HEK293 (cell line): ENCODE measurements at regions not wholly inside any gene's neighbourhood (a gene's known extent, or its start where the extent isn't known, plus 50 kb on each side); places are given as distances from the start of the nearest gene placed in this dataset.

Source experiments
- CTCF ChIA-PET: fragments of 350-600 bp; formaldehyde crosslinking; extraction: SDS; loops from one replicate; lab custom pipeline; 2021; ENCODE audit warnings: antibody characterized with exemption; lab: Yijun Ruan, JAX
- POLR2A ChIA-PET: fragments of 300-600 bp; formaldehyde crosslinking; extraction: SDS; loops from one replicate; lab custom pipeline; 2020; ENCODE audit warnings: antibody characterized with exemption, inconsistent platforms; lab: Yijun Ruan, JAX
- H3K27ac ChIP-seq: fragments of 200-500 bp; sonication (Bioruptor generic); 2 replicates; pipeline ENCODE4 v1.5.1; 2014; ENCODE audit warnings: low read depth, low read length, control low read depth, inconsistent platforms; ENCODE audit errors: extremely low read depth
- H3K36me3 ChIP-seq, 2 experiments: fragments of 200-500 bp in 1 of 2; sonication (Bioruptor generic) in 1 of 2; 1 replicate in 1 of 2; 2 replicates in 1 of 2; pipeline ENCODE4 v1.5.1; 2014 to 2017; ENCODE audit warnings: inconsistent platforms in 2 of 2, low read length in 2 of 2; ENCODE audit not compliant: control insufficient read depth in 2 of 2, insufficient read depth in 1 of 2
- H3K4me1 ChIP-seq: fragments of 200-500 bp; sonication (Bioruptor generic); 2 replicates; pipeline ENCODE4 v1.5.1; 2014; ENCODE audit warnings: mild to moderate bottlenecking, low read length, inconsistent platforms; ENCODE audit not compliant: control insufficient read depth, insufficient read depth
- H3K4me3 ChIP-seq: 2 replicates; pipeline ENCODE4 v1.5.1; 2011; ENCODE audit warnings: low read depth, mild to moderate bottlenecking, control low read depth, low read length, moderate library complexity
- H3K9me3 ChIP-seq: fragments of 200-500 bp; sonication (Bioruptor generic); 2 replicates; pipeline ENCODE4 v1.5.1; 2014; ENCODE audit warnings: low read depth, low read length, inconsistent platforms; ENCODE audit not compliant: control insufficient read depth, insufficient read depth
- ELK4 ChIP-seq: IDR thresholded peaks from 2 replicates; pipeline ENCODE4 v1.6.1; 2011; ENCODE audit warnings: mild to moderate bottlenecking, low read depth, low read length, borderline replicate concordance
- GLIS2 ChIP-seq: fragments of 450-650 bp; formaldehyde crosslinking; IDR thresholded peaks from 2 replicates; pipeline ENCODE4 v1.5.1; 2016; ENCODE audit warnings: missing biosample characterization, missing genetic modification characterization
- KLF10 ChIP-seq: fragments of 450-650 bp; IDR thresholded peaks from 2 replicates; pipeline ENCODE4 v1.5.1; 2018; ENCODE audit warnings: missing biosample characterization, mild to moderate bottlenecking, missing genetic modification characterization
- KLF7 ChIP-seq: fragments of 450-650 bp; formaldehyde crosslinking; IDR thresholded peaks from 2 replicates; pipeline ENCODE4 v1.5.1; 2016; ENCODE audit warnings: missing biosample characterization, missing genetic modification characterization, borderline replicate concordance
- KLF9 ChIP-seq: fragments of 450-650 bp; formaldehyde crosslinking; IDR thresholded peaks from 2 replicates; pipeline ENCODE4 v1.5.1; 2016; ENCODE audit warnings: missing biosample characterization, missing genetic modification characterization, low read depth
- OVOL3 ChIP-seq: fragments of 450-650 bp; formaldehyde crosslinking; IDR thresholded peaks from 2 replicates; pipeline ENCODE4 v1.5.1; 2016; ENCODE audit warnings: missing biosample characterization, missing genetic modification characterization
- PRDM1 ChIP-seq: fragments of 450-650 bp; formaldehyde crosslinking; IDR thresholded peaks from 2 replicates; pipeline ENCODE4; 2016; ENCODE audit warnings: missing biosample characterization, missing genetic modification characterization
- REPIN1 ChIP-seq: fragments of 450-650 bp; formaldehyde crosslinking; IDR thresholded peaks from 2 replicates; pipeline ENCODE4 v1.5.1; 2017; ENCODE audit warnings: missing biosample characterization, missing genetic modification characterization, low read depth
- SCRT1 ChIP-seq: fragments of 450-650 bp; formaldehyde crosslinking; IDR thresholded peaks from 2 replicates; pipeline ENCODE4 v1.5.1; 2016; ENCODE audit warnings: missing biosample characterization, missing genetic modification characterization, borderline replicate concordance
- SP7 ChIP-seq: fragments of 450-650 bp; formaldehyde crosslinking; IDR thresholded peaks from 2 replicates; pipeline ENCODE4 v1.5.1; 2016; ENCODE audit warnings: missing biosample characterization, missing genetic modification characterization
- TCF7L2 ChIP-seq: IDR thresholded peaks from 2 replicates; pipeline ENCODE4 v1.6.1; 2011; ENCODE audit warnings: low read depth, mild to moderate bottlenecking, inconsistent platforms, low read length, moderate library complexity, borderline replicate concordance
- ZBTB10 ChIP-seq: fragments of 450-650 bp; formaldehyde crosslinking; IDR thresholded peaks from 2 replicates; pipeline ENCODE4 v1.5.1; 2016; ENCODE audit warnings: missing biosample characterization, missing genetic modification characterization
- ZBTB11 ChIP-seq: fragments of 450-650 bp; formaldehyde crosslinking; conservative IDR thresholded peaks from 2 replicates; pipeline ENCODE4 v1.5.1; 2016; ENCODE audit warnings: low read depth, missing biosample characterization, missing genetic modification characterization
- ZBTB17 ChIP-seq: fragments of 450-650 bp; formaldehyde crosslinking; IDR thresholded peaks from 2 replicates; pipeline ENCODE4 v1.5.1; 2016; ENCODE audit warnings: missing biosample characterization, missing genetic modification characterization
- ZBTB21 ChIP-seq: fragments of 450-650 bp; formaldehyde crosslinking; IDR thresholded peaks from 2 replicates; pipeline ENCODE4 v1.5.1; 2017; ENCODE audit warnings: missing biosample characterization, missing genetic modification characterization
- ZBTB44 ChIP-seq: fragments of 450-650 bp; IDR thresholded peaks from 2 replicates; pipeline ENCODE4 v1.5.1; 2018; ENCODE audit warnings: missing biosample characterization, mild to moderate bottlenecking, missing genetic modification characterization
- ZFP69B ChIP-seq: fragments of 450-650 bp; formaldehyde crosslinking; IDR thresholded peaks from 2 replicates; pipeline ENCODE4 v1.5.1; 2016; ENCODE audit warnings: missing biosample characterization, missing genetic modification characterization
- ZNF132 ChIP-seq: fragments of 450-650 bp; formaldehyde crosslinking; IDR thresholded peaks from 2 replicates; pipeline ENCODE4 v1.5.1; 2017; ENCODE audit warnings: missing biosample characterization, missing genetic modification characterization, borderline replicate concordance
- ZNF146 ChIP-seq: fragments of 450-650 bp; formaldehyde crosslinking; IDR thresholded peaks from 2 replicates; pipeline ENCODE4 v1.5.1; 2016; ENCODE audit warnings: missing biosample characterization, missing genetic modification characterization
- ZNF211 ChIP-seq: fragments of 450-650 bp; formaldehyde crosslinking; IDR thresholded peaks from 2 replicates; pipeline ENCODE4 v1.5.1; 2016; ENCODE audit warnings: low read depth, missing biosample characterization, missing genetic modification characterization
- ZNF221 ChIP-seq: fragments of 450-650 bp; formaldehyde crosslinking; IDR thresholded peaks from 2 replicates; pipeline ENCODE4 v1.5.1; 2017; ENCODE audit warnings: missing biosample characterization, missing genetic modification characterization, borderline replicate concordance
- ZNF350 ChIP-seq: fragments of 450-650 bp; formaldehyde crosslinking; IDR thresholded peaks from 2 replicates; pipeline ENCODE4 v1.5.0; 2017; ENCODE audit warnings: missing biosample characterization, mild to moderate bottlenecking, missing genetic modification characterization
- ZNF416 ChIP-seq: fragments of 450-650 bp; formaldehyde crosslinking; IDR thresholded peaks from 2 replicates; pipeline ENCODE4 v1.5.1; 2016; ENCODE audit warnings: missing biosample characterization, missing genetic modification characterization
- ZNF548 ChIP-seq: fragments of 450-650 bp; formaldehyde crosslinking; IDR thresholded peaks from 2 replicates; pipeline ENCODE4 v1.5.1; 2016; ENCODE audit warnings: missing biosample characterization, missing genetic modification characterization
- ZNF600 ChIP-seq: fragments of 450-650 bp; formaldehyde crosslinking; IDR thresholded peaks from 2 replicates; pipeline ENCODE4 v1.5.1; 2016; ENCODE audit warnings: missing biosample characterization, missing genetic modification characterization
- ZNF623 ChIP-seq: fragments of 450-650 bp; formaldehyde crosslinking; IDR thresholded peaks from 2 replicates; pipeline ENCODE4 v1.5.1; 2016; ENCODE audit warnings: missing biosample characterization, missing genetic modification characterization
- ZNF624 ChIP-seq: fragments of 450-650 bp; formaldehyde crosslinking; IDR thresholded peaks from 2 replicates; pipeline ENCODE4 v1.5.1; 2017; ENCODE audit warnings: missing biosample characterization, missing genetic modification characterization
- ZNF677 ChIP-seq: fragments of 450-650 bp; IDR thresholded peaks from 2 replicates; pipeline ENCODE4 v1.5.0; 2018; ENCODE audit warnings: missing biosample characterization, mild to moderate bottlenecking, missing genetic modification characterization, moderate library complexity
- ZNF707 ChIP-seq: fragments of 450-650 bp; formaldehyde crosslinking; IDR thresholded peaks from 2 replicates; pipeline ENCODE4 v1.5.1; 2016; ENCODE audit warnings: missing biosample characterization, missing genetic modification characterization
- ZNF785 ChIP-seq: fragments of 450-650 bp; formaldehyde crosslinking; IDR thresholded peaks from 2 replicates; pipeline ENCODE4 v1.5.1; 2016; ENCODE audit warnings: missing biosample characterization, missing genetic modification characterization

GRCh38 chr5:58285900-58286299 lies 174.0 kb downstream of the PLK2 start:
- Histone ChIP-seq H3K4me3 (no peak overlapping the region), H3K9me3 (no peaks in the 10 kb centered on the region), H3K4me1 (no peaks in the 10 kb centered on the region), H3K27ac (no peak overlapping the region), H3K36me3 (no peaks in the 10 kb centered on the region)
- TF ChIP-seq ZNF677 (tag by site-specific recombination) (no peak), ZBTB21 (tag by site-specific recombination) (no peak), PRDM1 (tag by site-specific recombination) (no peak), SCRT1 (no peak), ZNF707 (tag by site-specific recombination) (no peak), REPIN1 (no peak), ZNF416 (tag by site-specific recombination) (no peak), KLF9 (tag by site-specific recombination) (no peak), ZBTB11 (tag by site-specific recombination) (no peak), KLF10 (tag by site-specific recombination) (no peak), ZNF785 (tag by site-specific recombination) (no peak), ZNF548 (tag by site-specific recombination) (no peak), ZNF132 (tag by site-specific recombination) (no peak), ZNF600 (tag by site-specific recombination) (no peak), ZNF211 (tag by site-specific recombination) (no peak)
- ChIA-PET POLR2A (no interaction called here), CTCF (interaction anchor here (1.1 kb wide), 1 partner anchor 36 kb away, joined by 3 read pairs; no protein-coding TSS in a partner anchor)

GRCh38 chr5:58284886-58285285 lies 175.0 kb downstream of the PLK2 start:
- no peaks in the 10 kb centered on the region for H3K36me3 ChIP-seq
- no peaks in the 10 kb centered on the region for H3K9me3 ChIP-seq
- H3K4me3 ChIP-seq = no peak overlapping the region
- H3K27ac ChIP-seq = no peak overlapping the region
- POLR2A ChIA-PET = no interaction called here
- CTCF ChIA-PET = interaction anchor here (1.1 kb wide), 1 partner anchor 37 kb away, joined by 3 read pairs; no protein-coding TSS in a partner anchor
- no peaks in the 10 kb centered on the region for H3K4me1 ChIP-seq
- no peak for TF ChIP-seq ZNF146 (tag by site-specific recombination)
- TF ChIP-seq SP7 = no peak
- no peak for TF ChIP-seq ZBTB44 (tag by site-specific recombination)
- no peak for TF ChIP-seq ZNF624 (tag by site-specific recombination)
- no peak for TF ChIP-seq ZFP69B (tag by site-specific recombination)
- TF ChIP-seq ZBTB10 (tag by site-specific recombination) = no peak
- TF ChIP-seq ELK4 = no peak
- TF ChIP-seq ZNF350 = no peak
- no peak for TF ChIP-seq ZBTB17
- TF ChIP-seq GLIS2 (tag by site-specific recombination) = no peak
- no peak for TF ChIP-seq KLF7
- no peak for TF ChIP-seq TCF7L2
- no peak for TF ChIP-seq ZNF623 (tag by site-specific recombination)
- no peak for TF ChIP-seq ZNF221 (tag by site-specific recombination)
- TF ChIP-seq OVOL3 (tag by site-specific recombination) = no peak
